ENCODE measurements at regions not wholly inside any gene's neighbourhood (a gene's known extent, or its start where the extent isn't known, plus 50 kb on each side); places are given as distances from the start of the nearest gene placed in this dataset.

GRCh38 chr9:87123830-87124229 is 176.5 kb upstream of the GAS1 start:
- Histone ChIP-seq H3K4me1 (ENCODE audit: control insufficient read depth, insufficient read depth, low read length) (no peaks in the 10 kb centered on the region), H3K36me3 (ENCODE audit: control insufficient read depth, insufficient read depth, low read length) (no peaks in the 10 kb centered on the region), H3K4me3 (ENCODE audit: insufficient read depth, low read depth, low read length) (no peak overlapping the region), H3K9me3 (ENCODE audit: control insufficient read depth, low read length) (no peaks in the 10 kb centered on the region), H3K27ac (ENCODE audit: insufficient read depth, low read depth, low read length, poor library complexity, severe bottlenecking) (no peak overlapping the region), H3K27me3 (ENCODE audit: control insufficient read depth, insufficient read depth, low read length, poor library complexity, severe bottlenecking) (no peaks in the 10 kb centered on the region)
- 95 to 97% methylated on average over 3 of the region's 3 CpGs for WGBS, 2 experiments

DNA sequence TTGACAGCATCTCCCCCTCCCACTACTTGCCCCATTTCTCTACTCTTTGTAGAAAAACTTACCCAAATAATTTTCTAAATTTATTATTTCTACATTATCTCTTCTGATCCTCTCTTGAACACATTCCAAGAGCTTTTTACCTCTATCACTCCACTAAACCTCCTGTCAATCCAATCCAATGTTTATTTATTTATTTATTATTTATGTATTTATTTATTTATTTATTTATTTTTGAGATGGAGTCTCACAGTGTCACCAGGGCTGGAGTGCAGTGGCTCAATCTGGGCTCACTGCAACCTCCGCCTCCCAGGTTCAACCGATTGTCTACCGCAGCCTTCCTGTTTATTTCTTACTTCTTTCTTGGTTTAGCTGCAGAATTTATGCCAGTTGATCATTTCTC is 178.5 kb upstream of the GAS1 start:
- peaks cover 6% of the 10 kb centered on the region for H3K9me3 ChIP-seq (ENCODE audit: control insufficient read depth, low read length)
- no peak overlapping the region for H3K27ac ChIP-seq (ENCODE audit: insufficient read depth, low read depth, low read length, poor library complexity, severe bottlenecking)
- no peaks in the 10 kb centered on the region for H3K4me1 ChIP-seq (ENCODE audit: control insufficient read depth, insufficient read depth, low read length)
- no peak overlapping the region for H3K4me3 ChIP-seq (ENCODE audit: insufficient read depth, low read depth, low read length)
- 93 to 96% methylated on average over 3 of the region's 3 CpGs for WGBS, 2 experiments
- no peaks in the 10 kb centered on the region for H3K36me3 ChIP-seq (ENCODE audit: control insufficient read depth, insufficient read depth, low read length)
- no peaks in the 10 kb centered on the region for H3K27me3 ChIP-seq (ENCODE audit: control insufficient read depth, insufficient read depth, low read length, poor library complexity, severe bottlenecking)

GRCh38 chr9:87127543-87127942 is 180.2 kb upstream of the GAS1 start:
- Histone ChIP-seq H3K27ac (ENCODE audit: insufficient read depth, low read depth, low read length, poor library complexity, severe bottlenecking) (no peak overlapping the region), H3K4me3 (ENCODE audit: insufficient read depth, low read depth, low read length) (no peak overlapping the region), H3K36me3 (ENCODE audit: control insufficient read depth, insufficient read depth, low read length) (no peaks in the 10 kb centered on the region), H3K4me1 (ENCODE audit: control insufficient read depth, insufficient read depth, low read length) (no peaks in the 10 kb centered on the region), H3K27me3 (ENCODE audit: control insufficient read depth, insufficient read depth, low read length, poor library complexity, severe bottlenecking) (no peaks in the 10 kb centered on the region), H3K9me3 (ENCODE audit: control insufficient read depth, low read length) (peaks cover 9% of the 10 kb centered on the region)
- 100% methylated on average over 1 of the region's 1 CpG; no CpG with 5 or more reads in 1 of the 2 experiments for WGBS, 2 experiments

DNA sequence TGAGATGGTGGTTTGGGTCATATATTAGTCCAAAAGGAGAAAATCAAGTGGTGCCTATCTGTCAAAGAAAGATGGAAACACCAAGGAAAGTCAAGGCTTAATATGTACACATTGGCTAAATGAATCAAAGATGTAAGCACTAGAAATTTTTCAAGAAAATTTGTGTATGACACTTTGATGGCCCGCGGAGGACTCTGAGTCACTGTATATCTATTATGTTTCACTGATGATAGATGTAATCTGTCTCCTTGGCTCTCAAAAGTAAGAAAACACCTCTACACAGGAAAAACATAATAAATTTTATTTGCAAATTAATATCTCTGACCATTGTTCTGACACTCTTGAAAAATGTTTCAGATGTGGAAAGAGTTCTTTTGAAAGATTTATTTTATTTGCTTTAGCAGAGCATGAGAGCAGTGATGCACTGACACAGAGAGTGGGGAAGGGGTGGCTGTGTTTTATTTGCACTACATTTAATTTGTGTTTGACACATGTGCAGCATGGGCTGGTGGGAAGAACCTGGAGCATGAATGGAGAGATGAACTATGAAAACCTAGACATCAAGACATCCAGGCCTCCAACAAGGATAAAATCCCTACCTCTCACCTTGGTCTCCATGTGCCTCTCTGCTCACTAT is 180.8 kb upstream of the GAS1 start:
- Histone ChIP-seq H3K9me3 (ENCODE audit: control insufficient read depth, low read length) (peaks cover 9% of the 10 kb centered on the region), H3K27ac (ENCODE audit: insufficient read depth, low read depth, low read length, poor library complexity, severe bottlenecking) (no peak overlapping the region), H3K4me1 (ENCODE audit: control insufficient read depth, insufficient read depth, low read length) (no peaks in the 10 kb centered on the region), H3K27me3 (ENCODE audit: control insufficient read depth, insufficient read depth, low read length, poor library complexity, severe bottlenecking) (no peaks in the 10 kb centered on the region), H3K36me3 (ENCODE audit: control insufficient read depth, insufficient read depth, low read length) (no peaks in the 10 kb centered on the region), H3K4me3 (ENCODE audit: insufficient read depth, low read depth, low read length) (no peak overlapping the region)
- 100% methylated on average over 2 of the region's 2 CpGs; no CpG with 5 or more reads in 1 of the 2 experiments for WGBS, 2 experiments

- 91 to 93% methylated on average over 5 of the region's 5 CpGs for WGBS, 2 experiments
- H3K4me3 ChIP-seq (ENCODE audit: insufficient read depth, low read depth, low read length): no peak overlapping the region
- peaks cover 9% of the 10 kb centered on the region for H3K9me3 ChIP-seq (ENCODE audit: control insufficient read depth, low read length)
- H3K4me1 ChIP-seq (ENCODE audit: control insufficient read depth, insufficient read depth, low read length): no peaks in the 10 kb centered on the region
- no peaks in the 10 kb centered on the region for H3K27me3 ChIP-seq (ENCODE audit: control insufficient read depth, insufficient read depth, low read length, poor library complexity, severe bottlenecking)
- H3K27ac ChIP-seq (ENCODE audit: insufficient read depth, low read depth, low read length, poor library complexity, severe bottlenecking): no peak overlapping the region
- H3K36me3 ChIP-seq (ENCODE audit: control insufficient read depth, insufficient read depth, low read length): no peaks in the 10 kb centered on the region
These were observed 181.7 kb upstream of the GAS1 start for GRCh38 chr9:87128844-87129493.

DNA sequence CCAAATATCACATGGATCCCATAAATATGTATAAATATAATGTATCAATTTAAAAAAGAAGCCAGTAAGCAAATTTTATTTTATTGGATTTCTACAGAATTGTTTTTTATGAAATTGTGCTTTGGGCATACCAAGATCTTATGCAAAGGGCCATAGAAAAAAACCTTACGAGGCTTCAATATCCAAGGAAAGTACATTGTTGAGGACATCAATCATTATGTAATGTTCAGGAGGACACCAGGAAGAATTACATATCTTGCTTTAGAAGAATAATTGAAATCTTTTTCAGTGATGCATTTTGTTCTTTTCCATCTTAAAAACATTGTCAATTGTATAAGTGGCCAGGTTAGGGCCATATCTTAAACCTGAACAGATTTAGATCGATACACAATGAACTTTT is 187.8 kb upstream of the GAS1 start:
- Histone ChIP-seq H3K4me1 (ENCODE audit: control insufficient read depth, insufficient read depth, low read length) (no peaks in the 10 kb centered on the region), H3K27me3 (ENCODE audit: control insufficient read depth, insufficient read depth, low read length, poor library complexity, severe bottlenecking) (no peaks in the 10 kb centered on the region), H3K27ac (ENCODE audit: insufficient read depth, low read depth, low read length, poor library complexity, severe bottlenecking) (no peak overlapping the region), H3K4me3 (ENCODE audit: insufficient read depth, low read depth, low read length) (no peak overlapping the region), H3K9me3 (ENCODE audit: control insufficient read depth, low read length) (peaks cover 7% of the 10 kb centered on the region), H3K36me3 (ENCODE audit: control insufficient read depth, insufficient read depth, low read length) (no peaks in the 10 kb centered on the region)
- 100% methylated on average over 2 of the region's 2 CpGs for WGBS, 2 experiments

DNA sequence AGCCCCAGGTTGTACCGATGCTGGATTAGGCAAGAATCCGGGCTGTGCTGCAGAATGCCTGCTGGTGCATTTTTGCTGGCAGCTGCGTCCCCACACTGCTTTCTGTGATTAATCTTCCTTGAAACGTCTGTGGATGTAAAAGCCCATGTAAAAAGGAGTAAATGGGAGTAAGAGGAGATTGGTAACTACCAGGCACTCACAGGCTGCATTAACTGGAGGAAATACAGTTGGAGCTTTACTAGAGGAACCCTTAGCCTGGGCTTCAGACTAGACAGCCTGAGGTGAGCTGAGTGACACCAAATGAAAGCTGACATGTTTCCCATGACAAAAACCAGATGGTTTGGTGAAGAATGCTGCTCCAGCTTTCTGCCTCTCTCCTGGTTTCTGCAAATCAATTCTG is 190.4 kb upstream of the GAS1 start:
- 50 to 55% methylated on average over 4 of the region's 4 CpGs for WGBS, 2 experiments
- no peak overlapping the region for H3K27ac ChIP-seq (ENCODE audit: insufficient read depth, low read depth, low read length, poor library complexity, severe bottlenecking)
- H3K4me3 ChIP-seq (ENCODE audit: insufficient read depth, low read depth, low read length): no peak overlapping the region

GRCh38 chr9:87138128-87139040 is 191.1 kb upstream of the GAS1 start:
- Histone ChIP-seq H3K4me3 (ENCODE audit: insufficient read depth, low read depth, low read length) (no peak overlapping the region), H3K36me3 (ENCODE audit: control insufficient read depth, insufficient read depth, low read length) (no peaks in the 10 kb centered on the region), H3K4me1 (ENCODE audit: control insufficient read depth, insufficient read depth, low read length) (no peaks in the 10 kb centered on the region), H3K27ac (ENCODE audit: insufficient read depth, low read depth, low read length, poor library complexity, severe bottlenecking) (no peak overlapping the region), H3K9me3 (ENCODE audit: control insufficient read depth, low read length) (no peaks in the 10 kb centered on the region), H3K27me3 (ENCODE audit: control insufficient read depth, insufficient read depth, low read length, poor library complexity, severe bottlenecking) (no peaks in the 10 kb centered on the region)
- WGBS, 2 experiments: no CpG with 5 or more reads among the region's 1 CpG

More for the DNA sequence above, 190.4 kb upstream of the GAS1 start:
- H3K4me1 ChIP-seq (ENCODE audit: control insufficient read depth, insufficient read depth, low read length): no peaks in the 10 kb centered on the region
- H3K36me3 ChIP-seq (ENCODE audit: control insufficient read depth, insufficient read depth, low read length): no peaks in the 10 kb centered on the region
- H3K27me3 ChIP-seq (ENCODE audit: control insufficient read depth, insufficient read depth, low read length, poor library complexity, severe bottlenecking): no peaks in the 10 kb centered on the region
- no peaks in the 10 kb centered on the region for H3K9me3 ChIP-seq (ENCODE audit: control insufficient read depth, low read length)

- Histone ChIP-seq H3K4me1 (ENCODE audit: control insufficient read depth, insufficient read depth, low read length) (no peaks in the 10 kb centered on the region), H3K27ac (ENCODE audit: insufficient read depth, low read depth, low read length, poor library complexity, severe bottlenecking) (no peak overlapping the region), H3K4me3 (ENCODE audit: insufficient read depth, low read depth, low read length) (no peak overlapping the region), H3K27me3 (ENCODE audit: control insufficient read depth, insufficient read depth, low read length, poor library complexity, severe bottlenecking) (no peaks in the 10 kb centered on the region), H3K36me3 (ENCODE audit: control insufficient read depth, insufficient read depth, low read length) (no peaks in the 10 kb centered on the region), H3K9me3 (ENCODE audit: control insufficient read depth, low read length) (no peaks in the 10 kb centered on the region)
- 92% methylated on average over 4 of the region's 4 CpGs for WGBS, 2 experiments
These were observed 191.9 kb upstream of the GAS1 start for GRCh38 chr9:87139099-87139730.

DNA sequence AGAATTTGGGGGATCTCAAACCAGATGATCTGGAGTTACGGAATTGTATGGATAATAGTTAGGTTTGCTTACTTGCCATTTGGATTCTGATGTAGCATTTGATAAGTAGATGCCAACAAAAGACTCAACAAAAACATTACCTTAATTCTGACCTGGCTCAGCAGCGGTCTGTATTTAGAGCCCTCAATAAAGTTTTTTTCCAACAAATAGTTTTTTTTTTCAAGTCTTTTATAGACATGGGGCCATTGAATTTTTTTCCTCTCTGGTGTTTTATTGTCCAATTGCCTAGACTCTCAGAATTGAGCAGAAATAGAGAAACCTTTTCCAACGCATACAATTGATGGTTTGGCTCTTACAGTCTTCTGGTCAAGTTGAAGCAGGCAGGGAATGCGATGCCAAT is 192.8 kb upstream of the GAS1 start:
- Histone ChIP-seq H3K27me3 (ENCODE audit: control insufficient read depth, insufficient read depth, low read length, poor library complexity, severe bottlenecking) (no peaks in the 10 kb centered on the region), H3K9me3 (ENCODE audit: control insufficient read depth, low read length) (no peaks in the 10 kb centered on the region), H3K36me3 (ENCODE audit: control insufficient read depth, insufficient read depth, low read length) (no peaks in the 10 kb centered on the region), H3K4me1 (ENCODE audit: control insufficient read depth, insufficient read depth, low read length) (no peaks in the 10 kb centered on the region), H3K4me3 (ENCODE audit: insufficient read depth, low read depth, low read length) (no peak overlapping the region), H3K27ac (ENCODE audit: insufficient read depth, low read depth, low read length, poor library complexity, severe bottlenecking) (no peak overlapping the region)
- WGBS, 2 experiments: 94 to 95% methylated on average over 4 of the region's 4 CpGs

All from ectodermal cell (in vitro differentiated cells).